ENCODE measurements at regions not wholly inside any gene's neighbourhood (a gene's known extent, or its start where the extent isn't known, plus 50 kb on each side); places are given as distances from the start of the nearest gene placed in this dataset.
"Not testable (repeated sequence)": the region's sequence is repeated elsewhere in the genome, so short reads cannot be mapped to it uniquely, and the experiment has no call there.

DNA sequence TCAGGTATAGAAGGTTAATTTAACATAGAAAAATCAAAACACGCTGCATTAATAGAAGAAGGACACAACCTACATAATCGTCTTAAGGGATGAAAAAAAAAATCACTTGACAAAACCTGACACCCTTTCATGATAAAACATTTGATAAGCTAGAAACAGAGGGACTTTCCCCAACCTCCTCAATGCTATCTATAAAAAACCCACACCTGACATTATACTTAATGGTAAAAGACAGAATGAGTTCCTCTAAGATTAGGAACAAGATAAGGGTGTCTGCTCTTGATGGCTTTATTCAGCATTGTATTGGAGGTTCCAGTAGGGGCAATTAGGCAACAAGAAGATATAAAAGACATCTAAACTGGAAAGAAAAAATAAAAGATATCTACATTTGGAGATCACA lies 69.9 kb upstream of the KBTBD8 start:
- no peak overlapping the region for H3K4me3 ChIP-seq (replicated peaks in 1 of 2; ENCODE audit: low read depth in 2 of 2, low read length in 2 of 2)
- no peak for TF ChIP-seq CTCF (IDR thresholded peaks at IDR 0.05; ENCODE audit: low read depth, low read length)
- DNase-seq (ENCODE audit: low read depth in 2 of 2), result no peak

DNA sequence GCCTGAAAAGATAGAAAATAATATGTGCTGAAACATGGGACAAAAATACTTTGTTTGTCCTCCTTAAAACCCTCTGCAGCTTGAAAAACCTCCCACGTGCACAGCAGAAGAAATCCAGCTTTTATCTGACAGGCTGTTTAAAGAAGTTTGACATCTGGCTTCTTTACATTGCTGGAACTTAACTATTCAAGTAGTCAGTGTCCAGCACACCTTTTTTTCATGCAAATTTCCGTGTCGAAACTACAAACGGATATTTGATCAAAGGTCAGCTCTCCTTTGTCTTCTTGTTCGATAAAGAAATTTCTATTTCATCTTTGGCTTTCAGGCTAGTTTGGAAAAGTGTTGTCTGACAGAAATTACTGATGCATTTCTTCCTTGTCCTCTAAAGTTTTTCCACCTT lies 66.8 kb upstream of the KBTBD8 start:
- no peak for DNase-seq (ENCODE audit: low read depth in 2 of 2)
- no peak for TF ChIP-seq CTCF (IDR thresholded peaks at IDR 0.05; ENCODE audit: low read depth, low read length)
- H3K4me3 ChIP-seq (replicated peaks in 1 of 2; ENCODE audit: low read depth in 2 of 2, low read length in 2 of 2), result no peak overlapping the region

DNA sequence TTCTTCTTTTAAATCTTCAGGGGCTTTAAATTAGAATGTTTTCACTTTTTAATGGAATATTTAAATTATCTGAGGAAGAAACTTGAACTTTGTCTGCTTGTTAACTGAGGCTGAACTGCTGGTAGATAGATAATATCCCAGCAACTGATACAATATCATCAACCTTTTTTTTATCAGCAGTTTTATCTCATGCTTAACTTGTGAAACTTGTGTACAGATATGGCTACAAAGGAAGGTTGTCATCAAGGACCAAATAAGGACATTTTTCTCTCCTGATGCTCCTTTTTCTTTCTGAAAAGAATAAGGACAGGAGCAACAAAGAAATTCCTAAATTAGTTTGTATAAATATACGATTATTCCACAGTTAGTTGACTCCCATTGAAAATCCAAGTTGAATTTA lies 66.4 kb upstream of the KBTBD8 start:
- no peak for TF ChIP-seq CTCF (IDR thresholded peaks at IDR 0.05; ENCODE audit: low read depth, low read length)
- no peak overlapping the region for H3K4me3 ChIP-seq (replicated peaks in 1 of 2; ENCODE audit: low read depth in 2 of 2, low read length in 2 of 2)
- no peak for DNase-seq (ENCODE audit: low read depth in 2 of 2)

DNA sequence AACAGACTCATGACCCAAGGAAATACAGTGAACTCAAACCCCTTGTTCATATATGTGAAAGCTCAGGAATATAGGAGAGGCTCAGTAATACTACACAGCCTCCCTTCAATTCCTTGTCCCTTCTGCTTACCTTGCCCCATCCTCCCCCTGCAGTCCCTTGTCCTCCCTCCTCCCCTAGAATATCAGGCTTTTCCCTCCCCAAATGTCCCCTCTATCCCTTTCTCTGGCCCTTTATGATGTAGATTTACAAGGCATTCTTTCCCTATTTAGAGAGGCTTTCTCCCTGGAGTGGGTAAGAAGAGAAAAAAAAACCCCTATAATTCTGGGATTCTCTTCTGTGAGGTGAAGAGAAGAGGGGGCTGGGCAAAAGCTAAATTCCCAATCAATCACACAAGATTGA lies 64.9 kb upstream of the KBTBD8 start:
- H3K4me3 ChIP-seq (replicated peaks in 1 of 2; ENCODE audit: low read depth in 2 of 2, low read length in 2 of 2), result no peak overlapping the region
- no peak for DNase-seq (ENCODE audit: low read depth in 2 of 2)
- TF ChIP-seq CTCF (IDR thresholded peaks at IDR 0.05; ENCODE audit: low read depth, low read length), result no peak

GRCh38 chr3:66934041-66934440 lies 64.1 kb upstream of the KBTBD8 start:
- DNase-seq (ENCODE audit: low read depth in 2 of 2), result no peak
- no peak overlapping the region for H3K4me3 ChIP-seq (replicated peaks in 1 of 2; ENCODE audit: low read depth in 2 of 2, low read length in 2 of 2)
- no peak for TF ChIP-seq CTCF (IDR thresholded peaks at IDR 0.05; ENCODE audit: low read depth, low read length)

DNA sequence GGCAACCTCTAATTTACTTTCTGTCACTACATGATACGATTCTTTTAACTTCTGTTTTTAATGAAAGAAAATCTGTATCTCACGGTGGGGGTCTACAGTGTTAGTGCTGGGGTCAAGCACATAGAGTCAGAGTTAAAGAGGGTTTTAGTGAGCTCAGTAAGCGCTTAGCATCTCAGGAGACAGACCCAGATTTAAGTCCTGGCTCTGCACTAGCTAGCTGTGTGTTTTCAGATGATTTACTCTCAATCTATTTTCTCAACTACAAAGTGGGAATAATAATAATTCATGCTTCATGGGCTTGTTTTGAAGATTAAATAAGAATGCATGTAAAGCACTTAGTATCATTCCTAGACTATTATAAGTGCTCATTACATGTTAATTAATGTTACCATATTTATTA lies 63.4 kb upstream of the KBTBD8 start:
- TF ChIP-seq CTCF (IDR thresholded peaks at IDR 0.05; ENCODE audit: low read depth, low read length), result no peak
- H3K4me3 ChIP-seq (replicated peaks in 1 of 2; ENCODE audit: low read depth in 2 of 2, low read length in 2 of 2), result no peak overlapping the region
- DNase-seq (ENCODE audit: low read depth in 2 of 2), result no peak

DNA sequence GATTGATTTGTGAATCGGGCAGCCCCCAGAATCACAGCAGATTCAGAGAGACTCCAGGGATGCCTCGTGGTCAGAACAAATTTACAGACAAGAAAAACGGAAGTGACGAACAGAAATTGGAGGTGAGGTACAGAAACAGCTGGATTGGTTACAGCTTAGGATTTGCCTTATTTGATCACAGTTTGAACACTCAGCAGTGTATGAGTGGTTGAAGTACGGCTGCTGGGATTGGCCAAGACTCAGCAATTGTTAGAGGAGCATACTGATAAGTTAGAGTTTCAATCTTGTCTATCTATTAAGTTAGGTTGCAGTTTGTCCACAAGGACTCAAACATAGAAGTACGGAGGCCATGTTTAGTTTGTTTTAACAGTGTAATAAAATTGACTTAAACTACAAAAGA lies 61.1 kb upstream of the KBTBD8 start:
- DNase-seq (ENCODE audit: low read depth in 2 of 2), result peak in 1 of 2 donors; percentile 10
- H3K4me3 ChIP-seq (replicated peaks in 1 of 2; ENCODE audit: low read depth in 2 of 2, low read length in 2 of 2), result not testable (repeated sequence)

Measured in cardiac fibroblast (primary cell).